BJ (cell line): ENCODE measurements at regions not wholly inside any gene's neighbourhood (a gene's known extent, or its start where the extent isn't known, plus 50 kb on each side); places are given as distances from the start of the nearest gene placed in this dataset.
"Not testable (repeated sequence)": the region's sequence is repeated elsewhere in the genome, so short reads cannot be mapped to it uniquely, and the experiment has no call there.

Source experiments
- CTCF ChIA-PET: fragments of 350-600 bp; formaldehyde crosslinking; extraction: SDS; loops from one replicate; lab custom pipeline; 2021; ENCODE audit warnings: antibody characterized with exemption, inconsistent platforms; lab: Yijun Ruan, JAX
- POLR2A ChIA-PET: fragments of 300-600 bp; sonication (Branson Sonifier 250); formaldehyde crosslinking; extraction: SDS; loops from one replicate; lab custom pipeline; 2021; ENCODE audit warnings: antibody characterized with exemption; lab: Charles Lee
- DNase-seq: peaks from one replicate; pipeline ENCODE4 v3.0.0-alpha.2; 2011; ENCODE audit warnings: low read depth
- H3K27me3 ChIP-seq: 2 replicates; pipeline ENCODE4 v1.6.0; 2011; ENCODE audit warnings: low read length; ENCODE audit not compliant: control insufficient read depth, insufficient read depth
- H3K36me3 ChIP-seq: 2 replicates; pipeline ENCODE4 v1.5.1; 2011; ENCODE audit warnings: low read length; ENCODE audit not compliant: control insufficient read depth, insufficient read depth
- H3K4me3 ChIP-seq: 2 replicates; pipeline ENCODE4 v1.5.1; 2011; ENCODE audit warnings: low read depth, mild to moderate bottlenecking, control low read depth, low read length
- TF ChIP-seq, protein P1 (sequence below): IDR thresholded peaks from 2 replicates; pipeline ENCODE4 v1.5.1; 2011; ENCODE audit warnings: low read depth, mild to moderate bottlenecking, control low read depth, inconsistent platforms, low read length, moderate library complexity; ENCODE audit not compliant: insufficient read depth

GRCh38 chr11:13145461-13145860, 132.1 kb upstream of the BMAL1 start:
- ChIA-PET POLR2A (no interaction called here), CTCF (interaction anchor here (1.2 to 3.3 kb wide), 2 partner anchors 11 to 181 kb away, joined by 6 to 17 read pairs; no protein-coding TSS in a partner anchor)
- TF ChIP-seq, protein P1, sequence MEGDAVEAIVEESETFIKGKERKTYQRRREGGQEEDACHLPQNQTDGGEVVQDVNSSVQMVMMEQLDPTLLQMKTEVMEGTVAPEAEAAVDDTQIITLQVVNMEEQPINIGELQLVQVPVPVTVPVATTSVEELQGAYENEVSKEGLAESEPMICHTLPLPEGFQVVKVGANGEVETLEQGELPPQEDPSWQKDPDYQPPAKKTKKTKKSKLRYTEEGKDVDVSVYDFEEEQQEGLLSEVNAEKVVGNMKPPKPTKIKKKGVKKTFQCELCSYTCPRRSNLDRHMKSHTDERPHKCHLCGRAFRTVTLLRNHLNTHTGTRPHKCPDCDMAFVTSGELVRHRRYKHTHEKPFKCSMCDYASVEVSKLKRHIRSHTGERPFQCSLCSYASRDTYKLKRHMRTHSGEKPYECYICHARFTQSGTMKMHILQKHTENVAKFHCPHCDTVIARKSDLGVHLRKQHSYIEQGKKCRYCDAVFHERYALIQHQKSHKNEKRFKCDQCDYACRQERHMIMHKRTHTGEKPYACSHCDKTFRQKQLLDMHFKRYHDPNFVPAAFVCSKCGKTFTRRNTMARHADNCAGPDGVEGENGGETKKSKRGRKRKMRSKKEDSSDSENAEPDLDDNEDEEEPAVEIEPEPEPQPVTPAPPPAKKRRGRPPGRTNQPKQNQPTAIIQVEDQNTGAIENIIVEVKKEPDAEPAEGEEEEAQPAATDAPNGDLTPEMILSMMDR: no peak
- no peaks in the 10 kb centered on the region for H3K36me3 ChIP-seq
- DNase-seq: no peak
- no peak overlapping the region for H3K4me3 ChIP-seq
- no peaks in the 10 kb centered on the region for H3K27me3 ChIP-seq

DNA sequence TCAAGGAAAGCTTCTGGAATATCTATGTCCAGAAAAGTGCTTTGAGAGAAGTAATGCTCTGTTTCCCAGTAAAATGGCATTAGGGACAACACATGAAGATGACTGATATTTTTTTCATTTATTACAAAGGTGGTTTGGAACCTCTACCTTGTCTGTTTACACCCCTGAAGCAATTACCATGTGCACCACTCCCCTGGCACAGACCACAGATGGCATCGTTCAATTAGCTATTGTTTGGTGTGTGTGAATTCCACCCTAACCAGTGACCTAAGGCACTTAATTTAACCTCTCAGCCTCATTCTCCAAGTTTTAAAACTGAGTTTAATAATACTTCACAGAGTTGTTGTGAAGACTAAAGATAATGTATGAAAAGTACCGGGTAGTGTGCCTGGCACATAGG, 127.6 kb upstream of the BMAL1 start:
- TF ChIP-seq, protein P1: no peak
- CTCF ChIA-PET: interaction anchor here (1.2 to 5.4 kb wide), 2 partner anchors 186 kb away, joined by 3 to 154 read pairs; no protein-coding TSS in a partner anchor
- POLR2A ChIA-PET: no interaction called here
- Histone ChIP-seq H3K36me3 (no peaks in the 10 kb centered on the region), H3K27me3 (no peaks in the 10 kb centered on the region), H3K4me3 (no peak overlapping the region)
- DNase-seq: no peak

DNA sequence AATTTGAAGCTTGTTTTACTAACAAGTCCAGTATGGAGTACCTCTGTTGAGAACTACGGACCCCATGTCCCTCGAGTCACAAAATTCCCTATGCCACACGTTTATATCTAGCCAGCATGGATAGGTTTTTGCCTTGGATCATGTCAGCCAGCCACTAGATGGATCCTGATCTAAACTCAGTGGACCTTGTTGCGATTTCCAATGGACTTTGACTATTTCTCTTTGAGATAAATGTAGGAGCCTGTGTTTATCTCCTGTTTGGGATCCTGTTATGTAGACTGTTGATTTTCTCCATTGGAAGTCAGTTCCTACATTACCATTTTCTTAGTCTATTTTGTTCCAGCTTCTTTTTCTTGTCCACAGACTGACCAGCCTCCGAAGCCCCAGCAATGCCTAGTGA, 127.1 kb upstream of the BMAL1 start:
- H3K36me3 ChIP-seq: no peaks in the 10 kb centered on the region
- ChIA-PET POLR2A (no interaction called here), CTCF (interaction anchor here (1.2 to 5.4 kb wide), 2 partner anchors 185 to 186 kb away, joined by 3 to 154 read pairs; no protein-coding TSS in a partner anchor)
- no peak for DNase-seq
- H3K27me3 ChIP-seq: no peaks in the 10 kb centered on the region
- TF ChIP-seq, protein P1: no peak
- no peak overlapping the region for H3K4me3 ChIP-seq

DNA sequence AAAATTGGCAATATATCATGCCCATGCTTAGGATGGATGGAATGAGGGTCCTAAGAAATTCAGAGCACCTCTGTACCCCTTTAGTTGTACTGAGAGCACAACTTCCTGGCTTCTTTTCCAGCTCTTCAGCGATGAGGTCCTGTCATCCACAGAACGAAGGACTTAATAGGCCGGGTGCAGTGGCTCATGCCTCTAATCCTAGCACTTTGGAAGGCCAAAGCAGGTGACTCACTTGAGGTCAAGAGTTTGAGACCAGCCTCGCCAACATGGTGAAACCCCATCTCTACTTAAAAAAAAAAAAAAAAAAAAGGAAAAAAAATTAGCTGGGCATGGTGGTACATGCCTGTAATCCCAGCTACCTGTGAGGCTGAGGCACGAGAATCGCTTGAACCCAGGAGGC, 125.3 kb upstream of the BMAL1 start:
- Histone ChIP-seq H3K27me3 (no peaks in the 10 kb centered on the region), H3K36me3 (no peaks in the 10 kb centered on the region), H3K4me3 (no peak overlapping the region)
- ChIA-PET CTCF (interaction anchor here (0.6 to 5.4 kb wide), 14 partner anchors 9 to 822 kb away, joined by 3 to 154 read pairs (median 4); no protein-coding TSS in a partner anchor), POLR2A (no interaction called here)
- no peak for DNase-seq
- TF ChIP-seq, protein P1: no peak

GRCh38 chr11:13152736-13153541, 124.7 kb upstream of the BMAL1 start:
- no peaks in the 10 kb centered on the region for H3K27me3 ChIP-seq
- POLR2A ChIA-PET: no interaction called here
- TF ChIP-seq, protein P1: peak; percentile 55
- no peak overlapping the region for H3K4me3 ChIP-seq
- no peak for DNase-seq
- CTCF ChIA-PET: interaction anchor here (0.7 to 5.4 kb wide), 19 partner anchors 9 to 865 kb away, joined by 3 to 154 read pairs (median 4); no protein-coding TSS in a partner anchor
- H3K36me3 ChIP-seq: no peaks in the 10 kb centered on the region

DNA sequence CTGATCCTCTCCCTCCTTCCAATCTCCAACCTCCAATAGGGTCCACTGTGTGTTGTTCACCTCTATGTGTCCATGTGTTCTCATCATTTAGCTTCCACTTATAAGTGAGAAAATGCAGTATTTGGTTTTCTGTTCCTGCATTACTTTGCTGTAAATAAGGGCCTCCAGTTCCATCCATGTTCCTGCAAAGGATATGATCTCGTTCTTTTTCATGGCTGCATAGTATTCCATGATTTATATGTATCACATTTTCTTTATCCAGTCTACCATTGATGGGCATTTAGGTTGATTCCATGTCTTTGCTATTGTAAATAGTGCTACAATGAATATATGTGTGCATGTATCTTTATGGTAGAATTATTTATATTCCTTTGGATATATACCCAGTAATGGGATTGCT, 123.2 kb upstream of the BMAL1 start:
- H3K36me3 ChIP-seq, H3K4me3 ChIP-seq, POLR2A ChIA-PET, H3K27me3 ChIP-seq, DNase-seq: not testable (repeated sequence)
- CTCF ChIA-PET: interaction anchor here (0.7 to 5.4 kb wide), 6 partner anchors 17 to 866 kb away, joined by 3 to 154 read pairs (median 5); no protein-coding TSS in a partner anchor
